ENCODE measurements at regions not wholly inside any gene's neighbourhood (a gene's known extent, or its start where the extent isn't known, plus 50 kb on each side); places are given as distances from the start of the nearest gene placed in this dataset.
"Not testable (repeated sequence)": the region's sequence is repeated elsewhere in the genome, so short reads cannot be mapped to it uniquely, and the experiment has no call there.

- no peak for DNase-seq (ENCODE audit: low spot score)
- no peak for ATAC-seq
Measured at GRCh38 chr14:89699071-89699470, 255.5 kb downstream of the EFCAB11 start.

- DNase-seq (ENCODE audit: low spot score) = no peak
- ATAC-seq = no peak
Measured at GRCh38 chr14:89697281-89698060, 257.1 kb downstream of the EFCAB11 start.

- ATAC-seq (no peak), DNase-seq (ENCODE audit: low spot score) (no peak)
Measured at GRCh38 chr14:89695846-89696245, 258.7 kb downstream of the EFCAB11 start.

GRCh38 chr14:89690139-89690538, 264.4 kb downstream of the EFCAB11 start:
- ATAC-seq (peak; percentile 11), DNase-seq (ENCODE audit: low spot score) (no peak)

GRCh38 chr14:89689711-89690110, 264.8 kb downstream of the EFCAB11 start:
- ATAC-seq; DNase-seq (ENCODE audit: low spot score): not testable (repeated sequence)

- DNase-seq (ENCODE audit: low spot score) (no peak), ATAC-seq (no peak)
Measured at GRCh38 chr14:89688507-89689211, 265.9 kb downstream of the EFCAB11 start.

GRCh38 chr14:89687129-89687528, 267.4 kb downstream of the EFCAB11 start:
- ATAC-seq; DNase-seq (ENCODE audit: low spot score): not testable (repeated sequence)

GRCh38 chr14:89684139-89684538, 267.1 kb upstream of the FOXN3 start:
- no peak for DNase-seq (ENCODE audit: low spot score)
- no peak for ATAC-seq

GRCh38 chr14:89681086-89682018, 264.3 kb upstream of the FOXN3 start:
- ATAC-seq (peak; percentile 65), DNase-seq (ENCODE audit: low spot score) (no peak)

GRCh38 chr14:89680156-89680555, 263.1 kb upstream of the FOXN3 start:
- DNase-seq (ENCODE audit: low spot score) (no peak), ATAC-seq (no peak)

- DNase-seq (ENCODE audit: low spot score) (no peak), ATAC-seq (no peak)
Measured at GRCh38 chr14:89678768-89679167, 261.7 kb upstream of the FOXN3 start.

- DNase-seq (ENCODE audit: low spot score) (no peak), ATAC-seq (no peak)
Measured at GRCh38 chr14:89675590-89675989, 258.6 kb upstream of the FOXN3 start.

- ATAC-seq (no peak), DNase-seq (ENCODE audit: low spot score) (no peak)
Measured at GRCh38 chr14:89674936-89675335, 257.9 kb upstream of the FOXN3 start.

- DNase-seq (ENCODE audit: low spot score) (no peak), ATAC-seq (no peak)
Measured at GRCh38 chr14:89674240-89674639, 257.2 kb upstream of the FOXN3 start.

GRCh38 chr14:89673512-89674225, 256.6 kb upstream of the FOXN3 start:
- DNase-seq (ENCODE audit: low spot score) = no peak
- no peak for ATAC-seq

- DNase-seq (ENCODE audit: low spot score) = no peak
- ATAC-seq = no peak
Measured at GRCh38 chr14:89672636-89673511, 255.8 kb upstream of the FOXN3 start.

GRCh38 chr14:89669193-89669592, 252.2 kb upstream of the FOXN3 start:
- ATAC-seq = peak; percentile 30
- DNase-seq (ENCODE audit: low spot score) = no peak

- DNase-seq (ENCODE audit: low spot score) = no peak
- ATAC-seq = no peak
Measured at GRCh38 chr14:89667983-89668382, 250.9 kb upstream of the FOXN3 start.

GRCh38 chr14:89665300-89666081, 248.5 kb upstream of the FOXN3 start:
- ATAC-seq = peak; percentile 35

More at GRCh38 chr14:89665300-89666081, 248.5 kb upstream of the FOXN3 start:
- not testable (repeated sequence) for DNase-seq (ENCODE audit: low spot score)

All from left lobe of liver (tissue), 2 donors.